Uterus (tissue), 3 donors: ENCODE measurements at regions not wholly inside any gene's neighbourhood (a gene's known extent, or its start where the extent isn't known, plus 50 kb on each side); places are given as distances from the start of the nearest gene placed in this dataset.

Experiments used
- DNase-seq, 2 donors: peaks; one replicate each; pipeline ENCODE4 v3.0.0-alpha.2; 2019 to 2020
- H3K27ac ChIP-seq, 2 donors: fragments of 200-600 bp; sonication (generic); 1 replicate in 1 of 2; 2 replicates in 1 of 2; pipeline ENCODE4 v1.5.1; 2016 to 2018
- H3K27me3 ChIP-seq, 2 donors: fragments of 200-600 bp; sonication (generic); one replicate each; pipeline ENCODE4 v1.5.1; 2018 to 2019; ENCODE audit warnings: control low read depth in 1 of 2
- H3K36me3 ChIP-seq, 2 donors: fragments of 200-600 bp; sonication (generic); one replicate each; pipeline ENCODE4 v1.5.1; 2019; ENCODE audit warnings: control low read depth in 1 of 2
- H3K4me1 ChIP-seq, 2 donors: fragments of 200-600 bp; sonication (generic); one replicate each; pipeline ENCODE4 v1.5.1; 2018 to 2019; ENCODE audit warnings: control low read depth in 1 of 2
- H3K4me3 ChIP-seq, 2 donors: fragments of 200-600 bp; sonication (generic); 1 replicate in 1 of 2; 2 replicates in 1 of 2; pipeline ENCODE4 v1.5.1; 2018 to 2019; ENCODE audit warnings: mild to moderate bottlenecking in 1 of 2
- H3K9me3 ChIP-seq, 2 donors: fragments of 200-600 bp; sonication (generic); one replicate each; pipeline ENCODE4 v1.5.1; 2019; ENCODE audit warnings: control low read depth in 1 of 2
- CTCF ChIP-seq, 4 experiments: fragments of 200-600 bp in 2 of 4; fragments of 450-650 bp in 2 of 4; sonication (generic) in 2 of 4; IDR thresholded peaks; one replicate each; pipeline ENCODE4 v1.5.1; 2016 to 2019; ENCODE audit warnings: antibody characterized with exemption in 4 of 4, mild to moderate bottlenecking in 2 of 4, moderate library complexity in 1 of 4
- POLR2A ChIP-seq, 2 donors: fragments of 450-650 bp; IDR thresholded peaks; one replicate each; pipeline ENCODE4 v1.6.1; 2016; ENCODE audit warnings: antibody characterized with exemption in 2 of 2, mild to moderate bottlenecking in 1 of 2, moderate library complexity in 1 of 2
- intact Hi-C: fragments of 100-400 bp; cut with DNase I; formaldehyde crosslinking; loops from one replicate; pipeline ENCODE4 v1.15.1; 2023; ENCODE audit warnings: low total_unique reads
- donor health status: DM: yes; HTN: yes; CAD: no.

- Histone ChIP-seq H3K9me3 (no peaks in the 10 kb centered on the region), H3K27ac (no peak overlapping the region), H3K27me3 (no peaks in the 10 kb centered on the region), H3K4me3 (no peak overlapping the region), H3K36me3 (no peaks in the 10 kb centered on the region), H3K4me1 (no peaks in the 10 kb centered on the region)
- intact Hi-C loops = no loop called here
- no peak for TF ChIP-seq POLR2A (IDR thresholded peaks at IDR 0.05)
- TF ChIP-seq CTCF (IDR thresholded peaks at IDR 0.05) = no peak
- DNase-seq = no peak
Measured at GRCh38 chr15:77768521-77769078, 135.9 kb upstream of the LINGO1 start.

DNA sequence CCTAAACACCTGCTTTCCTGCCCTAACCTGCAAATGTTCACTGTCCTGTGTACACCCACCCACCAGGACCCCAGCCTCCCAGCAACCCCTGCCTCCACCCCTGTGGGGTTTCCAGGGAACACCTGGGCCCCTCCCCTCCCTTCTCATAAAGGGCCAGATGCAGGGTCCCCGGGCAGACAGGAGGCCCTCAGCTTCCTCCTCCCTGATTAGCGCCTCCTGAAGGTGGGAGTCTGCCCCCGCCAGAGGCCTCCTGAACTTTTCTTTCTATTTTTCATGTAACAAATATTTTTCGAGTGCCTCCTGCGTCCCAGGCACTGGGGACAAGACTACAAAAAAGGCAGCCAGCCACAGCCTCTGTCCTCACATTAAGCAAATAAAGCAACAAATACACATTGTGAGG lies 135.4 kb upstream of the LINGO1 start:
- no peaks in the 10 kb centered on the region for H3K4me1 ChIP-seq

DNA sequence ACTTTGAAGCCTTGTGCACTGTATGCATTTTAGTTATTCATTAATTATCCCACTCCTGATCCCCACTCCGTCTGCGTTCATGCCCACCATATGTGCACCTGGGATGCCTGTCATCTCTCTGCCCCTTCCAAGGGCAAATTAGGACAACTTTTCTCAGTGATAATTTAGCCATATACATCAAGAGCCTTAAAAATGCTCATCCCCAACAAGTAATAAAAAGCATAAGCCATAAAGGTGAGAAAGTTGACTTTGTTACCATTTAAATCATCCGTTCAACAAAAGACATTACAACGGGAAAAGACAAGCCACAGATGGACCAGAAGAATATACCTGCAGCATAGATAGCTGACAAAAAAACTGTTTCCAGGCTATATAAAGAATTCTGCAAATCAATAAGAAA lies 131.4 kb upstream of the LINGO1 start:
- H3K27me3 ChIP-seq = no peaks in the 10 kb centered on the region
- intact Hi-C loops = no loop called here
- no peak overlapping the region for H3K27ac ChIP-seq
- no peak overlapping the region for H3K4me3 ChIP-seq
- no peak for DNase-seq
- H3K9me3 ChIP-seq = no peaks in the 10 kb centered on the region
- TF ChIP-seq POLR2A (IDR thresholded peaks at IDR 0.05) (no peak), CTCF (IDR thresholded peaks at IDR 0.05) (no peak)
- H3K4me1 ChIP-seq = no peaks in the 10 kb centered on the region
- no peaks in the 10 kb centered on the region for H3K36me3 ChIP-seq

More for the DNA sequence above, 135.4 kb upstream of the LINGO1 start:
- TF ChIP-seq CTCF (IDR thresholded peaks at IDR 0.05) = no peak
- TF ChIP-seq POLR2A (IDR thresholded peaks at IDR 0.05) = no peak
- no peaks in the 10 kb centered on the region for H3K36me3 ChIP-seq
- no peak for DNase-seq
- H3K27me3 ChIP-seq = no peaks in the 10 kb centered on the region
- H3K9me3 ChIP-seq = no peaks in the 10 kb centered on the region
- H3K4me3 ChIP-seq = no peak overlapping the region
- intact Hi-C loops = no loop called here
- no peak overlapping the region for H3K27ac ChIP-seq

DNA sequence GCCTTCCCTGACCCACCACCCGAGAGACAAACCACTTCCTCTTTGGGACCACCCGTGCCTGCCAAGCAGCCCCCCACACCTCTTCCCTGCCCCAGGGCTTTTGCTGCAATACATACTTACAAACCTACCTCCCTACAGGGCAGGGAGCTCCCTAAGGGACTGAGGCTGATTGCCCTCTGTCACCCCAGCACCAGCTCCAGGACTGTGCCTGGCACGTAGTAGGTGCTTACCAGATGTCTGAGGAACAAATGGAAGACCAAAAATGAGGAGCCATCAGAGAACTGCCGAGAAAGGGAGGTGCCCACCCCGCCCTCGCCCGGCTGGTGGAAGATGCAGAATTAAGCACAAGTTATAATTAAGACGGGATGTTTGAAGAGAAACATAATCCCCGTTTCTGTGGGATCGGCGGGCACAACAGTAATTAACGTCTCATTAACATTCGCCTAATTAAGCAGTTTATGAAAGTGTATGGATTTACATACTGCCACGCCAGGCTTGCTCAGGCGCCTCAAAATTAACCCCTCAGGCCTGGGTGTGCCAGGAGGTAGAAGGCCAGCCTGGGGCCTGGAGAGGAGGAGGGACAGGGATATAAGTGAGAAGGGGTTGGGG lies 130.1 kb upstream of the LINGO1 start:
- H3K27me3 ChIP-seq = no peaks in the 10 kb centered on the region
- no peak overlapping the region for H3K27ac ChIP-seq
- no peak overlapping the region for H3K4me3 ChIP-seq
- intact Hi-C loops = no loop called here
- no peak for TF ChIP-seq POLR2A (IDR thresholded peaks at IDR 0.05)
- TF ChIP-seq CTCF (IDR thresholded peaks at IDR 0.05) = no peak
- no peaks in the 10 kb centered on the region for H3K36me3 ChIP-seq
- no peak for DNase-seq
- H3K4me1 ChIP-seq = no peaks in the 10 kb centered on the region
- no peaks in the 10 kb centered on the region for H3K9me3 ChIP-seq

DNA sequence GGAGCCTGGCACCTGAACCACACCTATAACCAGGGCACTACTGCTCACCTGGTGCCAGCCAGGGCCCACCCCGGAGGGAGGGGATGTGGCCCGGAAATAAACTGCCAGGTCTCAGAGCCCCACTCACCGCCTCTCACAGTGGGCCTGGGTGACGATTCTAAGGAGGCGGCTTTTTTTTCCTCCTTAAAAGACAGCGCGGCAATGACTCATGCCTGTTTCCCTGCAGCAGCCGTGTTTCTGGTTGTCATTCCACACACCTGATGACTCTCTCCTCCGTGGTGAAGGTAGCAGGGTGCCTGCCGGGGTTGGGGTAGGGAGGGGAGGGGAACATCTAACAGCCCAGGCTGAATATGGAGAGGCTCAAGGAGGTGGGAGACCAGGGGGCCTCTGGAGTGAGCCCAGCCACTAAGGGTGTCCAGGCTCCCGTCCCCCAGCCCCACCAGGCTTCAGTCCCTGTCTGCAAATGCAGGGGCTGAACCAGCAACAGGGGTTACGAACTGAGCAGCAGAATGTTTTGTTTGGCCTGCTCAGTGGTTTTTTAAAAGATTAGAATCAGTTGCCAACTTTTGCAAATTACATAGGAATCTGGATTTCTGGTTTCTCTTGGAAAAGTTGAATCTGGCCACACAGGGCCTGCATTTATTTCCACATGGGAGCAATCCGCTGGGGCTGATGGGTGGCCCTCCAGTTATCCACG lies 127.3 kb upstream of the LINGO1 start:
- Histone ChIP-seq H3K27ac (no peak overlapping the region), H3K4me3 (no peak overlapping the region), H3K4me1 (no peaks in the 10 kb centered on the region), H3K9me3 (no peaks in the 10 kb centered on the region), H3K36me3 (no peaks in the 10 kb centered on the region), H3K27me3 (no peaks in the 10 kb centered on the region)
- TF ChIP-seq CTCF (IDR thresholded peaks at IDR 0.05) = no peak
- no peak for TF ChIP-seq POLR2A (IDR thresholded peaks at IDR 0.05)
- intact Hi-C loops = no loop called here
- no peak for DNase-seq
